H9 (cell line): ENCODE measurements at regions not wholly inside any gene's neighbourhood (a gene's known extent, or its start where the extent isn't known, plus 50 kb on each side); places are given as distances from the start of the nearest gene placed in this dataset.

Source experiments
- DNase-seq: peaks from one replicate; pipeline ENCODE4 v3.0.0-alpha.2; 2017
- H2AFZ ChIP-seq: one replicate; pipeline ENCODE4 v1.6.1; 2013; ENCODE audit warnings: mild to moderate bottlenecking, low read length, control low read depth, moderate library complexity
- H2AK5ac ChIP-seq: 2 replicates; pipeline ENCODE4 v1.6.1; 2013; ENCODE audit warnings: low read length, control low read depth, mixed read lengths; ENCODE audit not compliant: insufficient read length
- H2BK120ac ChIP-seq: one replicate; pipeline ENCODE4 v1.6.1; 2013; ENCODE audit warnings: low read depth, mild to moderate bottlenecking, low read length, control low read depth, inconsistent platforms; ENCODE audit not compliant: poor library complexity, severe bottlenecking
- H2BK12ac ChIP-seq: 2 replicates; pipeline ENCODE4 v1.6.1; 2013; ENCODE audit warnings: low read length, control low read depth, mixed read lengths, low read depth; ENCODE audit not compliant: insufficient read length
- H2BK15ac ChIP-seq: 2 replicates; pipeline ENCODE4 v1.6.1; 2013; ENCODE audit warnings: low read depth, low read length, control low read depth
- H2BK20ac ChIP-seq: one replicate; pipeline ENCODE4 v1.6.1; 2013; ENCODE audit warnings: low read depth, mild to moderate bottlenecking, low read length, control low read depth, inconsistent platforms; ENCODE audit not compliant: poor library complexity, severe bottlenecking
- H2BK5ac ChIP-seq: 2 replicates; pipeline ENCODE4 v1.6.1; 2013; ENCODE audit warnings: low read length, control low read depth, mixed read lengths; ENCODE audit not compliant: insufficient read length
- H3K14ac ChIP-seq: 2 replicates; pipeline ENCODE4 v1.6.1; 2013; ENCODE audit warnings: low read length, control low read depth; ENCODE audit not compliant: insufficient read depth
- H3K18ac ChIP-seq: 2 replicates; pipeline ENCODE4 v1.6.1; 2013; ENCODE audit warnings: low read depth, mild to moderate bottlenecking, mixed read lengths, low read length, control low read depth; ENCODE audit not compliant: insufficient read length
- H3K23ac ChIP-seq: 2 replicates; pipeline ENCODE4 v1.6.1; 2013; ENCODE audit warnings: low read length, control low read depth, mixed read lengths, low read depth; ENCODE audit not compliant: insufficient read length
- H3K23me2 ChIP-seq: 2 replicates; pipeline ENCODE4 v1.6.1; 2013; ENCODE audit warnings: low read depth, mild to moderate bottlenecking, mixed read lengths, low read length, control low read depth; ENCODE audit not compliant: insufficient read length, poor library complexity, severe bottlenecking
- H3K27ac ChIP-seq: 2 replicates; pipeline ENCODE4 v1.5.1; 2013; ENCODE audit warnings: low read length, control low read depth, mixed read lengths, low read depth; ENCODE audit not compliant: insufficient read length
- H3K27me3 ChIP-seq: 2 replicates; pipeline ENCODE4 v1.6.1; 2013; ENCODE audit warnings: low read length, control low read depth, inconsistent platforms; ENCODE audit not compliant: insufficient read depth
- H3K4ac ChIP-seq: 2 replicates; pipeline ENCODE4 v1.6.1; 2013; ENCODE audit warnings: low read depth, mild to moderate bottlenecking, control low read depth, inconsistent platforms, low read length, moderate library complexity
- H3K4me1 ChIP-seq: 2 replicates; pipeline ENCODE4 v1.6.1; 2013; ENCODE audit warnings: low read length, control low read depth, inconsistent platforms; ENCODE audit not compliant: insufficient read depth
- H3K4me2 ChIP-seq: 2 replicates; pipeline ENCODE4 v1.6.1; 2013; ENCODE audit warnings: low read length, control low read depth, mixed read lengths; ENCODE audit not compliant: insufficient read length, insufficient read depth
- H3K56ac ChIP-seq: 2 replicates; pipeline ENCODE4 v1.6.1; 2013; ENCODE audit warnings: low read depth, mild to moderate bottlenecking, mixed read lengths, low read length, control low read depth; ENCODE audit not compliant: insufficient read length
- H3K79me1 ChIP-seq: 2 replicates; pipeline ENCODE4 v1.6.1; 2013; ENCODE audit warnings: low read depth, mild to moderate bottlenecking, moderate library complexity, low read length, control low read depth, inconsistent platforms; ENCODE audit not compliant: insufficient read depth, poor library complexity, severe bottlenecking
- H3K79me2 ChIP-seq: 2 replicates; pipeline ENCODE4 v1.6.1; 2013; ENCODE audit warnings: low read length, control low read depth, inconsistent platforms; ENCODE audit not compliant: insufficient read depth
- H3K9ac ChIP-seq: 2 replicates; pipeline ENCODE4 v1.6.1; 2013; ENCODE audit warnings: low read length, control low read depth, mixed read lengths; ENCODE audit not compliant: insufficient read length; ENCODE audit errors: extremely low read depth
- H3K9me3 ChIP-seq: one replicate; pipeline ENCODE4 v1.6.1; 2013; ENCODE audit warnings: low read depth, low read length, inconsistent platforms; ENCODE audit not compliant: control insufficient read depth
- H3T11ph ChIP-seq: one replicate; pipeline ENCODE4 v1.6.1; 2013; ENCODE audit warnings: mild to moderate bottlenecking, low read length, control low read depth, inconsistent platforms
- H4K20me1 ChIP-seq: one replicate; pipeline ENCODE4 v1.6.1; 2013; ENCODE audit not compliant: control insufficient read depth, insufficient read length, insufficient read depth
- H4K5ac ChIP-seq: 2 replicates; pipeline ENCODE4 v1.6.1; 2013; ENCODE audit warnings: low read depth, mild to moderate bottlenecking, mixed read lengths, low read length, control low read depth; ENCODE audit not compliant: insufficient read length
- H4K8ac ChIP-seq: replicated peaks from 2 replicates; pipeline ENCODE4 v1.6.1; 2013; ENCODE audit warnings: low read length, control low read depth, mixed read lengths, low read depth; ENCODE audit not compliant: insufficient read length
- H4K91ac ChIP-seq: 2 replicates; pipeline ENCODE4 v1.6.1; 2013; ENCODE audit warnings: low read depth, mild to moderate bottlenecking, moderate library complexity, mixed read lengths, low read length, control low read depth; ENCODE audit not compliant: insufficient read length
- H3K27ac Mint-ChIP-seq, 3 experiments: 2 replicates in 2 of 3; 3 replicates in 1 of 3; pipeline ENCODE4 v1.8.0; 2020 to 2021; ENCODE audit warnings: mixed read lengths in 3 of 3, mild to moderate bottlenecking in 1 of 3, moderate library complexity in 1 of 3
- H3K27me3 Mint-ChIP-seq: 2 replicates; pipeline ENCODE4 v1.8.0; 2021; ENCODE audit warnings: low read depth, mild to moderate bottlenecking, moderate library complexity, mixed read lengths
- H3K36me3 Mint-ChIP-seq, 3 experiments: 2 replicates in 2 of 3; 3 replicates in 1 of 3; pipeline ENCODE4 v1.8.0; 2020 to 2021; ENCODE audit warnings: low read depth in 3 of 3, mixed read lengths in 3 of 3; ENCODE audit not compliant: insufficient read depth in 1 of 3
- H3K4me1 Mint-ChIP-seq, 2 experiments: 2 replicates each; pipeline ENCODE4 v1.8.0; 2020; ENCODE audit warnings: mixed read lengths in 2 of 2
- H3K4me3 Mint-ChIP-seq, 2 experiments: 2 replicates in 1 of 2; 3 replicates in 1 of 2; pipeline ENCODE4 v1.8.0; 2020 to 2021; ENCODE audit warnings: mild to moderate bottlenecking in 2 of 2, mixed read lengths in 2 of 2, moderate library complexity in 1 of 2
- H3K9me3 Mint-ChIP-seq, 2 experiments: 2 replicates in 1 of 2; 3 replicates in 1 of 2; pipeline ENCODE4 v1.8.0; 2020; ENCODE audit warnings: mild to moderate bottlenecking in 2 of 2, mixed read lengths in 2 of 2, moderate library complexity in 1 of 2
- CTCF ChIP-seq: fragments of 200-600 bp; sonication (generic); conservative IDR thresholded peaks from 3 replicates; pipeline ENCODE4 v1.8.0; 2021; ENCODE audit warnings: antibody characterized with exemption, mild to moderate bottlenecking
- WGBS: extraction: QIAGEN DNeasy Blood & Tissue Kit; methylation state at CpG from one replicate; pipeline ENCODE4 v1.1.7; 2013; ENCODE audit warnings: missing lambda C conversion rate, low lambda C conversion rate, mixed read lengths; ENCODE audit not compliant: insufficient read length; ENCODE audit errors: extremely low coverage; 5-methylcytosine and 5-hydroxymethylcytosine counted together

DNA sequence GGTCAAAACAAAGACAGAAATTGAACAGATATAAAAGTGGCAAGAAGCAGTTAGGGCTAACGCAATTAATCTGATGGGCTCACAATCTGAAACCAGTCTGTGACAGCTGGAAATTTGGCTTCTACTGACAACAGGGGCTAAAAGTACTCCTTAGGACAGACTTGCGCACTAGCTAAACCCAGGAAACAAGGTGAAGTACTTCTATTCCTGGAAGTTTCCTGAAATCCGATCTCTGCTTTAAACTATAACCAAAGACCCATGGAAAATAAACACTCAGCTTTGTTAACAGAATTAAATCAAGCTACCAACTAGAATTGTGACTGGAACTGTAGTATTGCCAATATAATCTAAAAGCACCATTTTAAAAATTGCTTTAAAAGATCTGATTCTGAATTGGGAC, 520.2 kb upstream of the ZWINT start:
- H3K4me1 Mint-ChIP-seq, result no peaks in the 10 kb centered on the region; a peak in 1 of 4 replicates
- Histone ChIP-seq H3K23ac (no peak overlapping the region), H3K23me2 (no peaks in the 10 kb centered on the region), H2BK12ac (no peak overlapping the region), H4K8ac (no peak overlapping the region), H3K14ac (no peak overlapping the region), H4K20me1 (no peaks in the 10 kb centered on the region), H3K4me1 (no peaks in the 10 kb centered on the region), H2AK5ac (no peak overlapping the region), H4K5ac (no peak overlapping the region), H3K56ac (no peak overlapping the region), H3K4me2 (no peak overlapping the region), H3K79me1 (no peaks in the 10 kb centered on the region), H2AFZ (no peak overlapping the region), H2BK120ac (no peak overlapping the region), H3K9me3 (no peaks in the 10 kb centered on the region), H3K79me2 (no peaks in the 10 kb centered on the region), H2BK5ac (no peak overlapping the region), H4K91ac (no peak overlapping the region), H3T11ph (no peak overlapping the region), H3K18ac (no peak overlapping the region), H2BK20ac (no peak overlapping the region), H2BK15ac (no peak overlapping the region), H3K27ac (no peak overlapping the region), H3K9ac (no peak overlapping the region), H3K27me3 (no peaks in the 10 kb centered on the region), H3K4ac (no peak overlapping the region)
- TF ChIP-seq CTCF, result no peak
- no peak overlapping the region for H3K27ac Mint-ChIP-seq
- DNase-seq, result no peak
- no CpG with 5 or more reads among the region's 3 CpGs for WGBS
- H3K4me3 Mint-ChIP-seq, result no peak overlapping the region
- H3K9me3 Mint-ChIP-seq, result no peaks in the 10 kb centered on the region
- no peaks in the 10 kb centered on the region for H3K27me3 Mint-ChIP-seq
- H3K36me3 Mint-ChIP-seq, result no peaks in the 10 kb centered on the region
